ENCODE measurements at regions not wholly inside any gene's neighbourhood (a gene's known extent, or its start where the extent isn't known, plus 50 kb on each side); places are given as distances from the start of the nearest gene placed in this dataset.

DNA sequence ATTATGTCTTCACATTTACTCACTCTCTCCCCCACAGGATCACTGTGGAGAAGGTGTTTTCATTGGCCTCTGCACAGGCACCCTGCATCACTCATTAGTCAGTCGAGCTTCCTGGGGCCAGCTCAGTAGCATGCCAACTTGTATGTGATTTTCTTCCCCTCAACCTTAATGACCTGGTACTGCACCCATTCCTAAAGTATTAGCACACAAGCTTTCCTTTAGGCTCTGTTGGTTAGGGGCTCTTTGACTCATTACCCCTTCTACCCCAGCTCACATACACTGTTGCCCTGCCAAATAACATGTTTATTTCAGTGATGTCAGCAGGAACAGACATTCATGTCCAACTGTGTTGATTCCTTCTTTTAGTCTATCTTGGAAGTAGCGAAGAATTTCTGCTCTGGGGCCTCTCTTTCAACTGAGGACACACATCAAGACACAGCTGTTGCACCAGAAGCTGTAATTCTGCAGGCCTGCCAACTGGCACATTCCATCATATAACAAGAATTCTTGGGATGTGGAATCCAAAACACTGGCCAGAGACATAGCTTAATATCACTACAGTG is 603.5 kb upstream of the ADAMTS5 start:
- Histone ChIP-seq H3K4me1 (ENCODE audit: insufficient read depth, low read length) (no peaks in the 10 kb centered on the region), H3K4me2 (ENCODE audit: insufficient read depth, low read length) (no peak overlapping the region), H3K27me3 (ENCODE audit: insufficient read depth, low read length, poor library complexity) (no peaks in the 10 kb centered on the region), H3K79me2 (ENCODE audit: insufficient read depth, low read length) (no peaks in the 10 kb centered on the region), H3K27ac (ENCODE audit: low read length) (no peak overlapping the region), H3K9me3 (ENCODE audit: insufficient read depth, low read length, severe bottlenecking) (no peaks in the 10 kb centered on the region), H3K9ac (ENCODE audit: low read depth, low read length) (no peak overlapping the region), H3K36me3 (ENCODE audit: insufficient read depth, low read length) (no peaks in the 10 kb centered on the region), H4K20me1 (ENCODE audit: insufficient read depth, low read length) (no peaks in the 10 kb centered on the region), H2AFZ (ENCODE audit: low read depth, low read length) (no peak overlapping the region), H3K4me3 (ENCODE audit: low read depth in 1 of 2, low read length in 2 of 2) (no peak overlapping the region)
- TF ChIP-seq, protein P1, sequence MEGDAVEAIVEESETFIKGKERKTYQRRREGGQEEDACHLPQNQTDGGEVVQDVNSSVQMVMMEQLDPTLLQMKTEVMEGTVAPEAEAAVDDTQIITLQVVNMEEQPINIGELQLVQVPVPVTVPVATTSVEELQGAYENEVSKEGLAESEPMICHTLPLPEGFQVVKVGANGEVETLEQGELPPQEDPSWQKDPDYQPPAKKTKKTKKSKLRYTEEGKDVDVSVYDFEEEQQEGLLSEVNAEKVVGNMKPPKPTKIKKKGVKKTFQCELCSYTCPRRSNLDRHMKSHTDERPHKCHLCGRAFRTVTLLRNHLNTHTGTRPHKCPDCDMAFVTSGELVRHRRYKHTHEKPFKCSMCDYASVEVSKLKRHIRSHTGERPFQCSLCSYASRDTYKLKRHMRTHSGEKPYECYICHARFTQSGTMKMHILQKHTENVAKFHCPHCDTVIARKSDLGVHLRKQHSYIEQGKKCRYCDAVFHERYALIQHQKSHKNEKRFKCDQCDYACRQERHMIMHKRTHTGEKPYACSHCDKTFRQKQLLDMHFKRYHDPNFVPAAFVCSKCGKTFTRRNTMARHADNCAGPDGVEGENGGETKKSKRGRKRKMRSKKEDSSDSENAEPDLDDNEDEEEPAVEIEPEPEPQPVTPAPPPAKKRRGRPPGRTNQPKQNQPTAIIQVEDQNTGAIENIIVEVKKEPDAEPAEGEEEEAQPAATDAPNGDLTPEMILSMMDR (IDR thresholded peaks at IDR 0.05; ENCODE audit: borderline replicate concordance, extremely low read depth, low read length, poor library complexity, severe bottlenecking): no peak
- no peak for TF ChIP-seq EZH2 (IDR thresholded peaks at IDR 0.05; ENCODE audit: borderline replicate concordance, low read depth, low read length, severe bottlenecking)
- DNase-seq (no peak), ATAC-seq (ENCODE audit: insufficient read depth, low read depth) (no peak)

DNA sequence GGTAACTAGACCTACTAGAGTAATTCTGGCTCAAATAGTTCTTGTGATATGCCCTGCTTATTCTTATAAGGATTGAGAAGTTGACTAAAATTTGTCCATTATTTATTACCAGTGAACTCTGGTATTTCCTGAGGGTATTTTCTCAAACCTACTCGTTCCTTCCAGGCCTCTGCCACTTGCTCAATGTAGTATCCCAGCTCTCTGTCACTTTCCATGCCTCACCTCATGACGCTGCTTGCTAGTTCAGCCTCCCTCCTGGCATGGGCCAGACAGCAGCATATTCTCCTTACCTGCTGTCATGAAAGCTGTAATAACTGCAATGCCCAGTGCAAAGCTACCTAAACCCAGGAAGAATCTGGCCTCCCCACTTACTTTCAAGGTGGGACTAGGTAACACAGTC is 602.9 kb upstream of the ADAMTS5 start:
- H4K20me1 ChIP-seq (ENCODE audit: insufficient read depth, low read length): no peaks in the 10 kb centered on the region
- no peak for ATAC-seq (ENCODE audit: insufficient read depth, low read depth)
- H3K27me3 ChIP-seq (ENCODE audit: insufficient read depth, low read length, poor library complexity): no peaks in the 10 kb centered on the region
- H3K79me2 ChIP-seq (ENCODE audit: insufficient read depth, low read length): no peaks in the 10 kb centered on the region
- no peaks in the 10 kb centered on the region for H3K9me3 ChIP-seq (ENCODE audit: insufficient read depth, low read length, severe bottlenecking)
- H3K4me2 ChIP-seq (ENCODE audit: insufficient read depth, low read length): no peak overlapping the region
- DNase-seq: no peak
- no peak overlapping the region for H3K9ac ChIP-seq (ENCODE audit: low read depth, low read length)
- no peak overlapping the region for H3K4me3 ChIP-seq (ENCODE audit: low read depth in 1 of 2, low read length in 2 of 2)
- H3K4me1 ChIP-seq (ENCODE audit: insufficient read depth, low read length): no peaks in the 10 kb centered on the region
- H3K27ac ChIP-seq (ENCODE audit: low read length): no peak overlapping the region
- H3K36me3 ChIP-seq (ENCODE audit: insufficient read depth, low read length): no peaks in the 10 kb centered on the region
- no peak overlapping the region for H2AFZ ChIP-seq (ENCODE audit: low read depth, low read length)
- TF ChIP-seq, protein P1 (IDR thresholded peaks at IDR 0.05; ENCODE audit: borderline replicate concordance, extremely low read depth, low read length, poor library complexity, severe bottlenecking): no peak
- no peak for TF ChIP-seq EZH2 (IDR thresholded peaks at IDR 0.05; ENCODE audit: borderline replicate concordance, low read depth, low read length, severe bottlenecking)

DNA sequence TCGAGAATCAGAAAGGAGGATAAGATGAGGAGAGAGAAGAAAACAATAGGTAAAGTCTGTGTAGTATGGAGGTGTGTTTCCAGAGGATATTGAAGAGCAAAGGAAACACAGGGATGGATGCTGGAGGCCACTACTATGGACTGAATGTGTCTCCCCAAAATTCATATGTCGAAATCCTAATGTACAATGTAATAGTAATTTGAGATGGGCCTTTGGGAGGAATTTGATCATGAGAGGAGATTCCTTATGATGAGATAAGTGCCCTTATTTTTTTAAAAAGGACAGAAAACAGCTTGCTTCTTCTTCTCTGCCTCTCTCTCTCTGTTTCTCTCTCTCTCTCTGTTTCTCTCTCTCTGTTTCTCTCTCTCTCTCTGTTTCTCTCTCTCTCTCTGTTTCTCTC is 602.2 kb upstream of the ADAMTS5 start:
- H3K36me3 ChIP-seq (ENCODE audit: insufficient read depth, low read length): no peaks in the 10 kb centered on the region
- no peak overlapping the region for H3K27ac ChIP-seq (ENCODE audit: low read length)
- H3K4me3 ChIP-seq (ENCODE audit: low read depth in 1 of 2, low read length in 2 of 2): no peak overlapping the region
- DNase-seq (no peak), ATAC-seq (ENCODE audit: insufficient read depth, low read depth) (no peak)
- H2AFZ ChIP-seq (ENCODE audit: low read depth, low read length): no peak overlapping the region
- no peaks in the 10 kb centered on the region for H3K4me1 ChIP-seq (ENCODE audit: insufficient read depth, low read length)
- H3K79me2 ChIP-seq (ENCODE audit: insufficient read depth, low read length): no peaks in the 10 kb centered on the region
- no peaks in the 10 kb centered on the region for H3K27me3 ChIP-seq (ENCODE audit: insufficient read depth, low read length, poor library complexity)
- H3K9me3 ChIP-seq (ENCODE audit: insufficient read depth, low read length, severe bottlenecking): no peaks in the 10 kb centered on the region
- H3K4me2 ChIP-seq (ENCODE audit: insufficient read depth, low read length): no peak overlapping the region
- H4K20me1 ChIP-seq (ENCODE audit: insufficient read depth, low read length): no peaks in the 10 kb centered on the region
- TF ChIP-seq, protein P1 (IDR thresholded peaks at IDR 0.05; ENCODE audit: borderline replicate concordance, extremely low read depth, low read length, poor library complexity, severe bottlenecking): no peak
- no peak for TF ChIP-seq EZH2 (IDR thresholded peaks at IDR 0.05; ENCODE audit: borderline replicate concordance, low read depth, low read length, severe bottlenecking)
- H3K9ac ChIP-seq (ENCODE audit: low read depth, low read length): no peak overlapping the region

DNA sequence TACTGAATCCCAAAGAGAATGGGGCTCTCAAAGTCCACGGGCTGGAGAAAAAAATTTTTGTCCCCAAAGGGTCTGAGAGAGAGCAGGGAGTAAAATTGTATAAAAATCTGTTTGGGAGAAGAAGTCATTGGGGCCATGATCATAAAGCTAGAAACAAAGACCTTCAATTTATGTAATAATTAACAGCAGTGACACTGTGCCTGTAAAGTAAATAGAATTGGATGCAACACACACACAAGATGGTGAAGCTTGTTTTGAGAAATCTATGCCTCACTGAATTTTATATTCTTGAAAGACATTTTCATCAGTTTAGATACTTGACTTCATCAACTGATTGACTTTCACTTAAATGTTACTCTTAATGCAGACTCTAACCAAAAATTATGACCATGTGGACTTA is 600.5 kb upstream of the ADAMTS5 start:
- H3K27ac ChIP-seq (ENCODE audit: low read length): no peak overlapping the region
- H2AFZ ChIP-seq (ENCODE audit: low read depth, low read length): no peak overlapping the region
- no peaks in the 10 kb centered on the region for H3K36me3 ChIP-seq (ENCODE audit: insufficient read depth, low read length)
- H3K27me3 ChIP-seq (ENCODE audit: insufficient read depth, low read length, poor library complexity): no peaks in the 10 kb centered on the region
- no peaks in the 10 kb centered on the region for H3K79me2 ChIP-seq (ENCODE audit: insufficient read depth, low read length)
- H3K4me2 ChIP-seq (ENCODE audit: insufficient read depth, low read length): no peak overlapping the region
- ATAC-seq (ENCODE audit: insufficient read depth, low read depth) (no peak), DNase-seq (no peak)
- H3K4me3 ChIP-seq (ENCODE audit: low read depth in 1 of 2, low read length in 2 of 2): no peak overlapping the region
- no peaks in the 10 kb centered on the region for H3K9me3 ChIP-seq (ENCODE audit: insufficient read depth, low read length, severe bottlenecking)
- H3K9ac ChIP-seq (ENCODE audit: low read depth, low read length): no peak overlapping the region
- no peaks in the 10 kb centered on the region for H4K20me1 ChIP-seq (ENCODE audit: insufficient read depth, low read length)
- no peaks in the 10 kb centered on the region for H3K4me1 ChIP-seq (ENCODE audit: insufficient read depth, low read length)
- TF ChIP-seq, protein P1 (IDR thresholded peaks at IDR 0.05; ENCODE audit: borderline replicate concordance, extremely low read depth, low read length, poor library complexity, severe bottlenecking): no peak
- TF ChIP-seq EZH2 (IDR thresholded peaks at IDR 0.05; ENCODE audit: borderline replicate concordance, low read depth, low read length, severe bottlenecking): no peak
